Esophagus squamous epithelium (tissue), 5 donors: ENCODE measurements at regions not wholly inside any gene's neighbourhood (a gene's known extent, or its start where the extent isn't known, plus 50 kb on each side); places are given as distances from the start of the nearest gene placed in this dataset.

Experiments
- DNase-seq: peaks from one replicate; lab custom pipeline; 2025; lab: John Stamatoyannopoulos, UW
- H3K27ac ChIP-seq, 4 donors: fragments of 200-600 bp; sonication (generic); one replicate each; pipeline ENCODE4 v1.5.1; 2016 to 2019; ENCODE audit warnings: mild to moderate bottlenecking in 1 of 4
- H3K27me3 ChIP-seq, 4 donors: fragments of 200-600 bp; sonication (generic); 1 replicate in 3 of 4; 2 replicates in 1 of 4; pipeline versions ENCODE4 v1.5.1 to v1.6.0; 2017 to 2021; ENCODE audit warnings: antibody characterized with exemption in 1 of 4
- H3K36me3 ChIP-seq, 3 donors: fragments of 200-600 bp; sonication (generic); one replicate each; pipeline ENCODE4 v1.5.1; 2016 to 2019
- H3K4me1 ChIP-seq, 3 donors: fragments of 200-600 bp; sonication (generic); one replicate each; pipeline ENCODE4 v1.5.1; 2017 to 2019
- H3K4me3 ChIP-seq, 4 donors: fragments of 200-600 bp; sonication (generic); 1 replicate in 3 of 4; 2 replicates in 1 of 4; pipeline ENCODE4 v1.5.1; 2016 to 2019; ENCODE audit warnings: mild to moderate bottlenecking in 2 of 4, moderate library complexity in 1 of 4
- H3K9me3 ChIP-seq, 3 donors: fragments of 200-600 bp; sonication (generic); one replicate each; pipeline ENCODE4 v1.5.1; 2016 to 2019
- POLR2A ChIP-seq, 4 donors: fragments of 450-650 bp; IDR thresholded peaks; one replicate each; pipeline ENCODE4 v1.6.1; 2017; ENCODE audit warnings: antibody characterized with exemption in 4 of 4, mild to moderate bottlenecking in 4 of 4, moderate library complexity in 3 of 4
- WGBS, 2 donors: methylation state at CpG; one replicate each; pipeline ENCODE4 v1.1.5; 2018; 5-methylcytosine and 5-hydroxymethylcytosine counted together
- intact Hi-C: fragments of 100-400 bp; cut with DNase I; formaldehyde crosslinking; loops from one replicate; pipeline ENCODE4 v1.15.0; 2022
- TF ChIP-seq, protein P1 (sequence below), 6 experiments: fragments of 450-650 bp in 4 of 6; fragments of 200-600 bp in 2 of 6; sonication (generic) in 2 of 6; IDR thresholded peaks; one replicate each; pipeline ENCODE4 v1.5.1; 2016 to 2019; ENCODE audit warnings: antibody characterized with exemption in 6 of 6, mild to moderate bottlenecking in 4 of 6, moderate library complexity in 4 of 6
- donor health status: DM: yes; HTN: yes; CAD: no.

- DNase-seq = no peak
- no peaks in the 10 kb centered on the region for H3K36me3 ChIP-seq
- H3K27me3 ChIP-seq = no peaks in the 10 kb centered on the region
- 54 to 70% methylated on average over 3 of the region's 3 CpGs for WGBS, 2 donors
- intact Hi-C loops = no loop called here
- H3K4me3 ChIP-seq = no peak overlapping the region
- no peak overlapping the region for H3K27ac ChIP-seq
- peaks cover 0 to 14% (median 0%) of the 10 kb centered on the region in 3 donors for H3K9me3 ChIP-seq
- no peaks in the 10 kb centered on the region for H3K4me1 ChIP-seq
- TF ChIP-seq, protein P1, sequence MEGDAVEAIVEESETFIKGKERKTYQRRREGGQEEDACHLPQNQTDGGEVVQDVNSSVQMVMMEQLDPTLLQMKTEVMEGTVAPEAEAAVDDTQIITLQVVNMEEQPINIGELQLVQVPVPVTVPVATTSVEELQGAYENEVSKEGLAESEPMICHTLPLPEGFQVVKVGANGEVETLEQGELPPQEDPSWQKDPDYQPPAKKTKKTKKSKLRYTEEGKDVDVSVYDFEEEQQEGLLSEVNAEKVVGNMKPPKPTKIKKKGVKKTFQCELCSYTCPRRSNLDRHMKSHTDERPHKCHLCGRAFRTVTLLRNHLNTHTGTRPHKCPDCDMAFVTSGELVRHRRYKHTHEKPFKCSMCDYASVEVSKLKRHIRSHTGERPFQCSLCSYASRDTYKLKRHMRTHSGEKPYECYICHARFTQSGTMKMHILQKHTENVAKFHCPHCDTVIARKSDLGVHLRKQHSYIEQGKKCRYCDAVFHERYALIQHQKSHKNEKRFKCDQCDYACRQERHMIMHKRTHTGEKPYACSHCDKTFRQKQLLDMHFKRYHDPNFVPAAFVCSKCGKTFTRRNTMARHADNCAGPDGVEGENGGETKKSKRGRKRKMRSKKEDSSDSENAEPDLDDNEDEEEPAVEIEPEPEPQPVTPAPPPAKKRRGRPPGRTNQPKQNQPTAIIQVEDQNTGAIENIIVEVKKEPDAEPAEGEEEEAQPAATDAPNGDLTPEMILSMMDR (IDR thresholded peaks at IDR 0.05) = no peak
- TF ChIP-seq POLR2A (IDR thresholded peaks at IDR 0.05) = no peak
Observed at GRCh38 chr2:51881673-51882072, 849.7 kb upstream of the NRXN1 start.

GRCh38 chr2:51880153-51880552, 848.2 kb upstream of the NRXN1 start:
- intact Hi-C loops = no loop called here
- peaks cover 0 to 19% (median 0%) of the 10 kb centered on the region in 3 donors for H3K9me3 ChIP-seq
- H3K4me3 ChIP-seq = no peak overlapping the region
- whole genome bisulfite sequencing, 2 donors = 63 to 85% methylated on average over 1 of the region's 1 CpG
- no peaks in the 10 kb centered on the region for H3K27me3 ChIP-seq
- H3K27ac ChIP-seq = no peak overlapping the region
- no peaks in the 10 kb centered on the region for H3K4me1 ChIP-seq
- TF ChIP-seq, protein P1 (IDR thresholded peaks at IDR 0.05) = no peak
- TF ChIP-seq POLR2A (IDR thresholded peaks at IDR 0.05) = no peak
- DNase-seq = no peak
- H3K36me3 ChIP-seq = no peaks in the 10 kb centered on the region

- DNase-seq = no peak
- Histone ChIP-seq H3K36me3 (no peaks in the 10 kb centered on the region), H3K27ac (no peak overlapping the region), H3K4me3 (no peak overlapping the region), H3K9me3 (peaks cover 0 to 3% (median 0%) of the 10 kb centered on the region in 3 donors), H3K27me3 (no peaks in the 10 kb centered on the region), H3K4me1 (no peaks in the 10 kb centered on the region)
- WGBS, 2 donors = 67 to 73% methylated on average over 2 of the region's 2 CpGs
- intact Hi-C loops = no loop called here
- TF ChIP-seq, protein P1 (IDR thresholded peaks at IDR 0.05) = no peak
- TF ChIP-seq POLR2A (IDR thresholded peaks at IDR 0.05) = no peak
Observed at GRCh38 chr2:51866361-51866760, 834.4 kb upstream of the NRXN1 start.

DNA sequence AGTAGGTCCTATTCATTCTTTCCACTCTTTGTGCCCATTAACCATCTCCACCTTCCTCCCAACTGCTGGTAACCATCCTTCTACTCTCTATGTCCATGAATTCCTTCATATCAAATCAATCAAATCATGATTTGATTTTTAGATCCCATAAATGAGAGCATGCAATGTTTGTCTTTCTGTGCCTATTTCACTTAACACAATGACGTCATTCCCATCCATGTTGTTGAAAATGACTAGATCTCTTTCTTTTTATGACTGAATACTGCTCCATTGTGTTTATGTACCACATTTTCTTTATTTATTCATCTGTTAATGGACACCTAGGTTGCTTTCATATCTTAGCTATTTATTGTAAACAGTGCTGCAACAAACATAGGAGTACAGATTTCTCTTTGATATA, 827.3 kb upstream of the NRXN1 start:
- Histone ChIP-seq H3K27ac (no peak overlapping the region), H3K27me3 (no peaks in the 10 kb centered on the region), H3K4me1 (no peaks in the 10 kb centered on the region), H3K4me3 (no peak overlapping the region), H3K9me3 (no peaks in the 10 kb centered on the region), H3K36me3 (no peaks in the 10 kb centered on the region)
- intact Hi-C loops = no loop called here
- no peak for TF ChIP-seq POLR2A (IDR thresholded peaks at IDR 0.05)
- TF ChIP-seq, protein P1 (IDR thresholded peaks at IDR 0.05) = no peak
- 72 to 76% methylated on average over 1 of the region's 1 CpG for WGBS, 2 donors
- DNase-seq = no peak

- intact Hi-C loops = no loop called here
- no peak for DNase-seq
- TF ChIP-seq, protein P1 (IDR thresholded peaks at IDR 0.05) = no peak
- no peaks in the 10 kb centered on the region for H3K4me1 ChIP-seq
- H3K36me3 ChIP-seq = no peaks in the 10 kb centered on the region
- 52 to 63% methylated on average over 1 of the region's 1 CpG for WGBS, 2 donors
- H3K4me3 ChIP-seq = no peak overlapping the region
- H3K27me3 ChIP-seq = no peaks in the 10 kb centered on the region
- H3K27ac ChIP-seq = no peak overlapping the region
- no peaks in the 10 kb centered on the region for H3K9me3 ChIP-seq
Observed at GRCh38 chr2:51855683-51856082, 823.8 kb upstream of the NRXN1 start.
